IMR-90 (cell line): ENCODE measurements at regions not wholly inside any gene's neighbourhood (a gene's known extent, or its start where the extent isn't known, plus 50 kb on each side); places are given as distances from the start of the nearest gene placed in this dataset.

Experiments used
- POLR2A ChIP-seq: IDR thresholded peaks from 2 replicates; pipeline ENCODE4 v1.6.1; 2012; ENCODE audit warnings: mild to moderate bottlenecking, low read depth, low read length
- RCOR1 ChIP-seq: IDR thresholded peaks from 2 replicates; pipeline ENCODE4 v1.6.1; 2012; ENCODE audit warnings: mild to moderate bottlenecking, low read length, improper control_type of control experiment; ENCODE audit not compliant: insufficient replicate concordance
- SMC3 ChIP-seq: fragments of 150-350 bp; IDR thresholded peaks from 2 replicates; pipeline ENCODE4 v1.6.1; 2016; ENCODE audit warnings: low read depth, mild to moderate bottlenecking, antibody characterized with exemption, low read length, moderate library complexity
- TF ChIP-seq, protein P1 (sequence below): conservative IDR thresholded peaks from 2 replicates; pipeline ENCODE4 v1.5.1; 2012; ENCODE audit warnings: mild to moderate bottlenecking, low read depth, low read length, improper control_type of control experiment

DNA sequence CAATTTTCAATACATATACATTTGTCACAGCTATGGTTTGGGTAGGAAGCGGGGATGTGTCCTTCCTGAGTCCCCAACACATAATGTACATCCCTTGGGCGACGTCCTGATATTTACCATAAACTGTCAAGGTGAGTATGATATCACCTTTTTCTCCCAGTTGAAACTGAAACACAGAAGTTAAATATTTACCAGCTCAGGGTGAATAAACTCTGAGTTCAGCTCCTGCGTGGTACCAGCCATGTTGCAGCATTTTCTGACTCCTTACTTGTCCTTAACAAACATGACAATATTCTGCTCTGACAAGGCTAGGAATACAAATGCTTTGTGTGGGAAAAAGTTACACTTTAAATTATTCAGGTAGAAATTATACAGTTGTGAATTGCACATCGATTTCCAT is 294.2 kb downstream of the TEX29 start:
- TF ChIP-seq, protein P1, sequence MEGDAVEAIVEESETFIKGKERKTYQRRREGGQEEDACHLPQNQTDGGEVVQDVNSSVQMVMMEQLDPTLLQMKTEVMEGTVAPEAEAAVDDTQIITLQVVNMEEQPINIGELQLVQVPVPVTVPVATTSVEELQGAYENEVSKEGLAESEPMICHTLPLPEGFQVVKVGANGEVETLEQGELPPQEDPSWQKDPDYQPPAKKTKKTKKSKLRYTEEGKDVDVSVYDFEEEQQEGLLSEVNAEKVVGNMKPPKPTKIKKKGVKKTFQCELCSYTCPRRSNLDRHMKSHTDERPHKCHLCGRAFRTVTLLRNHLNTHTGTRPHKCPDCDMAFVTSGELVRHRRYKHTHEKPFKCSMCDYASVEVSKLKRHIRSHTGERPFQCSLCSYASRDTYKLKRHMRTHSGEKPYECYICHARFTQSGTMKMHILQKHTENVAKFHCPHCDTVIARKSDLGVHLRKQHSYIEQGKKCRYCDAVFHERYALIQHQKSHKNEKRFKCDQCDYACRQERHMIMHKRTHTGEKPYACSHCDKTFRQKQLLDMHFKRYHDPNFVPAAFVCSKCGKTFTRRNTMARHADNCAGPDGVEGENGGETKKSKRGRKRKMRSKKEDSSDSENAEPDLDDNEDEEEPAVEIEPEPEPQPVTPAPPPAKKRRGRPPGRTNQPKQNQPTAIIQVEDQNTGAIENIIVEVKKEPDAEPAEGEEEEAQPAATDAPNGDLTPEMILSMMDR, result no peak
- TF ChIP-seq POLR2A (no peak), SMC3 (no peak), RCOR1 (no peak)
